ENCODE measurements at regions not wholly inside any gene's neighbourhood (a gene's known extent, or its start where the extent isn't known, plus 50 kb on each side); places are given as distances from the start of the nearest gene placed in this dataset.

DNA sequence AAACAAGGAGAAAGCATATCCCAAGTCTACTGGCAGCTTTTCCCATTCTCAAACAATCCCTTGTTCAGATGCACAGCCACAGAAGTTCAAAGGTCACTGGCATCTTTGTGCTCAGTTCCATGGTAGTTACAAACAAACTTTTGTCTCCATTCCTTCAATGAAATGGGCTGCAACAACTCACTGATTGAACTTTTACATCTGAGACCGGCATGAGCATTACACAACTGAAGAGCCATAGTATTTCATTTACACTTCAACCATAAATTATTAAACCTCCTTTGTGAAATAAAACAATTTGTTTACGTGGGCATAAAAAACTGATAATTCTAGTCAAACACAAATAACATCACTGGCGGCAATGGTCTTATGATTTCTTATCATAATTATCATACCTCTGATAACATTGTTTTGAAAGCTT, 67.8 kb upstream of the ARHGAP32 start:
- Histone ChIP-seq H3K4me1 (ENCODE audit: control insufficient read depth in 1 of 2, insufficient read depth in 1 of 2, low read depth in 1 of 2, low read length in 1 of 2) (peaks cover 0 to 2% of the 10 kb centered on the region in 2 experiments), H3K27me3 (no peaks in the 10 kb centered on the region)

DNA sequence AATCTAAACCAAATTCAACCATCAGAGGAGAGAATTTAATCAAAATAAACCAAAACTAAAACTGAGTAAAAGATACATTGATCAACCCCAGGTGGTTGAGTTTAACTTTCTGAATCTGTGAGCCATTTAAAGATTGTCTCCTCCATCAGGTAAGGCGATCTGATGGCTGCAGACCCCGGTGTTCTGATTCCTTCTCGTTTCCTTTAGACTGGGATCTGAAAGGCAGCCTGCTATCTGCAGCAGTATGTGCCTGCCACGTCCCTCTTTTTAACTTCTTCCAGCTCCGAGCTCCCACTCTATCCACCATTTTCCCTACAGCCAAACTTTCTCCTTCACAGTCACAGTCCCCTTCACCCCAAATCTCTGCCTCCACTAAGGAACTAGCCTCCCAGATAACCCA, 66.1 kb upstream of the ARHGAP32 start:
- no peaks in the 10 kb centered on the region for H3K9me3 ChIP-seq
- TF ChIP-seq, protein P1, sequence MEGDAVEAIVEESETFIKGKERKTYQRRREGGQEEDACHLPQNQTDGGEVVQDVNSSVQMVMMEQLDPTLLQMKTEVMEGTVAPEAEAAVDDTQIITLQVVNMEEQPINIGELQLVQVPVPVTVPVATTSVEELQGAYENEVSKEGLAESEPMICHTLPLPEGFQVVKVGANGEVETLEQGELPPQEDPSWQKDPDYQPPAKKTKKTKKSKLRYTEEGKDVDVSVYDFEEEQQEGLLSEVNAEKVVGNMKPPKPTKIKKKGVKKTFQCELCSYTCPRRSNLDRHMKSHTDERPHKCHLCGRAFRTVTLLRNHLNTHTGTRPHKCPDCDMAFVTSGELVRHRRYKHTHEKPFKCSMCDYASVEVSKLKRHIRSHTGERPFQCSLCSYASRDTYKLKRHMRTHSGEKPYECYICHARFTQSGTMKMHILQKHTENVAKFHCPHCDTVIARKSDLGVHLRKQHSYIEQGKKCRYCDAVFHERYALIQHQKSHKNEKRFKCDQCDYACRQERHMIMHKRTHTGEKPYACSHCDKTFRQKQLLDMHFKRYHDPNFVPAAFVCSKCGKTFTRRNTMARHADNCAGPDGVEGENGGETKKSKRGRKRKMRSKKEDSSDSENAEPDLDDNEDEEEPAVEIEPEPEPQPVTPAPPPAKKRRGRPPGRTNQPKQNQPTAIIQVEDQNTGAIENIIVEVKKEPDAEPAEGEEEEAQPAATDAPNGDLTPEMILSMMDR (IDR thresholded peaks at IDR 0.05) = no peak
- H3K4me1 ChIP-seq (ENCODE audit: control insufficient read depth in 1 of 2, insufficient read depth in 1 of 2, low read depth in 1 of 2, low read length in 1 of 2) = no peaks in the 10 kb centered on the region
- H3K27ac ChIP-seq = no peak overlapping the region
- no peak overlapping the region for H3K4me3 ChIP-seq (ENCODE audit: low read depth in 1 of 2, low read length in 1 of 2)
- H3K36me3 ChIP-seq = no peaks in the 10 kb centered on the region
- H3K27me3 ChIP-seq = no peaks in the 10 kb centered on the region

More for the DNA sequence above, 67.8 kb upstream of the ARHGAP32 start:
- TF ChIP-seq, protein P1 (IDR thresholded peaks at IDR 0.05) = no peak
- Histone ChIP-seq H3K36me3 (no peaks in the 10 kb centered on the region), H3K4me3 (ENCODE audit: low read depth in 1 of 2, low read length in 1 of 2) (no peak overlapping the region), H3K27ac (no peak overlapping the region), H3K9me3 (no peaks in the 10 kb centered on the region)

DNA sequence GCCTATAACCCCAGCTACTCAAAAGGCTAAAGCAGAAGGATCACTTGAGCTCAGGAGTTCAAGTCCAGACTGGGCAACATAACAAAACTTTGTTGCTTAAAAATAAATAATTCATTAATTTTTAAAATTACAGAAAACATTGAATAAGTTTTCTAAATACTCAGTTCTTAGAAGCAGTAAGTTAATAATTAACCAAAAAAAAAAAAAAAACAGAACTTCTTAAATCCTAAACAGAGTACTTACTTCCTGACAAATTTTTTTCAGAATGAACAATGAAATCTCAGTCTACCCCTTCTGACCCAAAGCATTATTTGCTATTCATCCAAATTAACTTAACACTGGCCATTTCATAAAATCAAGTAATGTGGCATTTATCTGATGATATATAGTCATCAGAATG, 65.4 kb upstream of the ARHGAP32 start:
- H3K36me3 ChIP-seq = no peaks in the 10 kb centered on the region
- no peaks in the 10 kb centered on the region for H3K9me3 ChIP-seq
- no peak overlapping the region for H3K4me3 ChIP-seq (ENCODE audit: low read depth in 1 of 2, low read length in 1 of 2)
- TF ChIP-seq, protein P1 (IDR thresholded peaks at IDR 0.05) = no peak
- H3K27ac ChIP-seq = no peak overlapping the region
- no peaks in the 10 kb centered on the region for H3K4me1 ChIP-seq (ENCODE audit: control insufficient read depth in 1 of 2, insufficient read depth in 1 of 2, low read depth in 1 of 2, low read length in 1 of 2)
- no peaks in the 10 kb centered on the region for H3K27me3 ChIP-seq

DNA sequence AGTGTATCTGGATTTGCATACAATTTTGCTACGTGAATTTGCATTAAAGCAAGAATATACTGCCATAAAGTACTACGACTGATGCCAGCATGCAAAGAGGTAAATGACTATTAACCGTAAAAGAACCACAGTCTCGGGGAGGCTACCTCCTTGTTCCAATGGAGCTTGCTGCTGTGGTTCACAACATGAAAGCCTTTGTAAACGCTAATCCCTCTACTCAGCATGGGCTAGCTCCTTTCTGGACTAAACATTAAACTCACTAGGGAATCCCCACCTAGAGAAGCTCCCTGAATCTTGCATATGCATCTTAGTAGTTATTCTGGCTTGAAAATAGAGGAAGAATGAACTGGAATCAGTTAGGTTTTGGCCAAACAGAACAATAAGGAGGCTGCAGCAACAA, 60.5 kb upstream of the ARHGAP32 start:
- H3K27ac ChIP-seq = no peak overlapping the region
- no peak overlapping the region for H3K4me3 ChIP-seq (ENCODE audit: low read depth in 1 of 2, low read length in 1 of 2)
- no peaks in the 10 kb centered on the region for H3K9me3 ChIP-seq
- H3K27me3 ChIP-seq = no peaks in the 10 kb centered on the region
- TF ChIP-seq, protein P1 (IDR thresholded peaks at IDR 0.05) = no peak
- H3K4me1 ChIP-seq (ENCODE audit: control insufficient read depth in 1 of 2, insufficient read depth in 1 of 2, low read depth in 1 of 2, low read length in 1 of 2) = no peaks in the 10 kb centered on the region
- H3K36me3 ChIP-seq = no peaks in the 10 kb centered on the region

DNA sequence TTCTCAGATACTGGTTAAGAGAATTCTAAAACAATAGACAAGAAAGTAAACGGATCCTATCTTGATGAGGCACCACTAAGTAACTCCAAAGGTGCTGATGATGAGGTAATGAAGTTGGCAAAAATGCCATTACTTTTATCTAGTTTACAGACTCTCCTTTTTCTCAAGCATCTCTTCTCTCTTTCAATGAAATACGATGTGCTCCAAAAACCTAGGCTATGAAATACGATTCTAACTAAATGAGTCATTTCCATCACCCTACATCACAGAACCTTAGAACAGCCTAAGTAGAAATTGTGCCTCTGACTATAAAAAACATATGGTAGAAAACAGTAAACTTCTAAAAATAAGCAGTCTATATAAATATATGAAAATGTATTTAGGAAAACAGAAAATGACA, 58.9 kb upstream of the ARHGAP32 start:
- no peaks in the 10 kb centered on the region for H3K27me3 ChIP-seq
- H3K4me1 ChIP-seq (ENCODE audit: control insufficient read depth in 1 of 2, insufficient read depth in 1 of 2, low read depth in 1 of 2, low read length in 1 of 2) = no peaks in the 10 kb centered on the region
- H3K9me3 ChIP-seq = no peaks in the 10 kb centered on the region
- H3K27ac ChIP-seq = no peak overlapping the region
- TF ChIP-seq, protein P1 (IDR thresholded peaks at IDR 0.05) = no peak
- H3K36me3 ChIP-seq = no peaks in the 10 kb centered on the region
- no peak overlapping the region for H3K4me3 ChIP-seq (ENCODE audit: low read depth in 1 of 2, low read length in 1 of 2)

DNA sequence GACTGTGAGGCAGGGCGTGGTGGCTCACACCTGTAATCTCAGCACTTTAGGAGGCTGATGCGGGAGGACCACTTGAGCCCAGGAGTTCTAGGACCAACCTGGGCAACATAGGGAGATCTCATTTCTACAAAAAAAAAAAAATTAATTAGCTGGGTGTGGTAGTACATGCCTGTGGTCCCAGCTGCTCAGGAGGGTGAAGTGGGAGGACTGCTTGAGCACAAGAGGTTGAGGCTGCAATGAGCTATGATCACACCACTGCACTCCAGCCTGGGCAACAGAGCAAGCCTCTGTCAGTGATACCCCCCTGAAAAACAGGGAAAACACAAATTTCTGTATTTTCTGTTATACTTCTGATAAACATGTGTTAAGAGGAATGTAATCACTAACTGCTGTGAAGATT, 57.8 kb upstream of the ARHGAP32 start:
- no peak overlapping the region for H3K4me3 ChIP-seq (ENCODE audit: low read depth in 1 of 2, low read length in 1 of 2)
- no peak overlapping the region for H3K27ac ChIP-seq
- TF ChIP-seq, protein P1 (IDR thresholded peaks at IDR 0.05) = no peak
- H3K36me3 ChIP-seq = no peaks in the 10 kb centered on the region
- no peaks in the 10 kb centered on the region for H3K9me3 ChIP-seq
- no peaks in the 10 kb centered on the region for H3K27me3 ChIP-seq
- no peaks in the 10 kb centered on the region for H3K4me1 ChIP-seq (ENCODE audit: control insufficient read depth in 1 of 2, insufficient read depth in 1 of 2, low read depth in 1 of 2, low read length in 1 of 2)
